ENCODE measurements at regions not wholly inside any gene's neighbourhood (a gene's known extent, or its start where the extent isn't known, plus 50 kb on each side); places are given as distances from the start of the nearest gene placed in this dataset.

GRCh38 chr20:60652615-60653014, 599.4 kb upstream of the CDH4 start:
- no peak for TF ChIP-seq USF2 (IDR thresholded peaks at IDR 0.05; ENCODE audit: low read depth, low read length)
- no peak for TF ChIP-seq RFX5 (IDR thresholded peaks at IDR 0.05; ENCODE audit: low read depth, low read length)
- no peak for TF ChIP-seq CEBPB (IDR thresholded peaks at IDR 0.05; ENCODE audit: low read depth, low read length)
- TF ChIP-seq RAD21 (IDR thresholded peaks at IDR 0.05; ENCODE audit: low read length): no peak
- TF ChIP-seq POLR2A (IDR thresholded peaks at IDR 0.05; ENCODE audit: low read depth, low read length): no peak
- no peak for TF ChIP-seq CTCF (conservative IDR thresholded peaks at IDR 0.05; ENCODE audit: low read depth, low read length)
- no peak for TF ChIP-seq NFE2L2 (IDR thresholded peaks at IDR 0.05; ENCODE audit: low read depth, low read length)
- TF ChIP-seq CHD1 (IDR thresholded peaks at IDR 0.05; ENCODE audit: low read depth, low read length): no peak
